HEK293 (cell line): ENCODE measurements at regions not wholly inside any gene's neighbourhood (a gene's known extent, or its start where the extent isn't known, plus 50 kb on each side); places are given as distances from the start of the nearest gene placed in this dataset.

Experiments
- HOXD13 ChIP-seq: sonication (generic); formaldehyde crosslinking; IDR thresholded peaks from 2 replicates; pipeline ENCODE4 v1.8.0; 2022; ENCODE audit warnings: missing genetic modification reagents, borderline replicate concordance
- KLF10 ChIP-seq: fragments of 450-650 bp; IDR thresholded peaks from 2 replicates; pipeline ENCODE4 v1.5.1; 2018; ENCODE audit warnings: missing biosample characterization, mild to moderate bottlenecking, missing genetic modification characterization
- KLF16 ChIP-seq: fragments of 450-650 bp; formaldehyde crosslinking; IDR thresholded peaks from 2 replicates; pipeline ENCODE4 v1.5.1; 2017; ENCODE audit warnings: missing biosample characterization, missing genetic modification characterization
- SP3 ChIP-seq: fragments of 450-650 bp; formaldehyde crosslinking; IDR thresholded peaks from 2 replicates; pipeline ENCODE4 v1.5.1; 2016; ENCODE audit warnings: missing biosample characterization, missing genetic modification characterization
- ZFP37 ChIP-seq: fragments of 450-650 bp; formaldehyde crosslinking; IDR thresholded peaks from 2 replicates; pipeline ENCODE4 v1.5.1; 2016; ENCODE audit warnings: missing biosample characterization, missing genetic modification characterization
- ZNF121 ChIP-seq: fragments of 450-650 bp; formaldehyde crosslinking; IDR thresholded peaks from 2 replicates; pipeline ENCODE4 v1.5.1; 2016; ENCODE audit warnings: missing biosample characterization, missing genetic modification characterization
- ZNF610 ChIP-seq: fragments of 450-650 bp; formaldehyde crosslinking; IDR thresholded peaks from 2 replicates; pipeline ENCODE4 v1.5.1; 2016; ENCODE audit warnings: missing biosample characterization, missing genetic modification characterization, borderline replicate concordance
- TF ChIP-seq, protein P1 (sequence below): fragments of 450-650 bp; formaldehyde crosslinking; IDR thresholded peaks from 2 replicates; pipeline ENCODE4 v1.5.1; 2016; ENCODE audit warnings: missing biosample characterization, missing genetic modification characterization, low read depth
- TF ChIP-seq, protein P2 (sequence below): fragments of 450-650 bp; formaldehyde crosslinking; IDR thresholded peaks from 2 replicates; pipeline ENCODE4 v1.5.1; 2016; ENCODE audit warnings: missing biosample characterization, missing genetic modification characterization

DNA sequence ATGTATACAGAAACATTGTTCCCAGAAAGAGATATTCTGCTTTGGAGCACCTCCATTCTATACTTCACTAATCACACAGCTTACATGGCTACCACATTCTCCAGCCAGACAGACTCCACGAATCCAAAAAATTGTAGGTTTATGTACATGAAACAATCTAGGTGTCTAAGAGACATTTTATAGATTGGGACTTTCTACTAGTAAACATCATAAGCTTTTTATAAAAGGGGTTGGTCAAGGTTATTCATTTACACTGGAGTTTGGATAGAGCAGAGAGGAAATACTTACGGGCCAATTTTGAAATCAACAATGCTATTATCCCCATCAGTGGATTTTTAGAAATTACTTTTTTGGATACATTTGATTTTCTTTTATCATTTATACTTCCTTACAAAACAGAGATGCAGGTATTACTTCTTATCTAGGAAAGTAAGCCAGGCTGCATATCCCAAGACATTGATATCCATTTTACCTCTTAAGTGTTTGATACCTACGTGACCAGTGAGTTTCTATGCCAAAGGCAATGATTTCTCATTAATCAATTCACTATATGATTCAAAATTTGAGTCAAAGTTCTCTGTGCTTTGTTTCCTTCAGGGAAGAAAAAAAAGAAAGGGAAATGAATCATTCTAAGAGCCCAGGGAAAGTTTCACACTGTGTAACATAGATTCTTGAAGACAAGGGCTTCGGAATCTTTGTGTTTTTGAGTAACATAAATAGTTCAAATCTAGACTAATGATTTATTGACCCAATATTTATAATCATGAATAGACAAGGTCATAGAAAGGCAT is 140.5 kb downstream of the PTH2R start:
- TF ChIP-seq, protein P1, sequence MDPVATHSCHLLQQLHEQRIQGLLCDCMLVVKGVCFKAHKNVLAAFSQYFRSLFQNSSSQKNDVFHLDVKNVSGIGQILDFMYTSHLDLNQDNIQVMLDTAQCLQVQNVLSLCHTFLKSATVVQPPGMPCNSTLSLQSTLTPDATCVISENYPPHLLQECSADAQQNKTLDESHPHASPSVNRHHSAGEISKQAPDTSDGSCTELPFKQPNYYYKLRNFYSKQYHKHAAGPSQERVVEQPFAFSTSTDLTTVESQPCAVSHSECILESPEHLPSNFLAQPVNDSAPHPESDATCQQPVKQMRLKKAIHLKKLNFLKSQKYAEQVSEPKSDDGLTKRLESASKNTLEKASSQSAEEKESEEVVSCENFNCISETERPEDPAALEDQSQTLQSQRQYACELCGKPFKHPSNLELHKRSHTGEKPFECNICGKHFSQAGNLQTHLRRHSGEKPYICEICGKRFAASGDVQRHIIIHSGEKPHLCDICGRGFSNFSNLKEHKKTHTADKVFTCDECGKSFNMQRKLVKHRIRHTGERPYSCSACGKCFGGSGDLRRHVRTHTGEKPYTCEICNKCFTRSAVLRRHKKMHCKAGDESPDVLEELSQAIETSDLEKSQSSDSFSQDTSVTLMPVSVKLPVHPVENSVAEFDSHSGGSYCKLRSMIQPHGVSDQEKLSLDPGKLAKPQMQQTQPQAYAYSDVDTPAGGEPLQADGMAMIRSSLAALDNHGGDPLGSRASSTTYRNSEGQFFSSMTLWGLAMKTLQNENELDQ (tag by site-specific recombination): no peak
- TF ChIP-seq, protein P2, sequence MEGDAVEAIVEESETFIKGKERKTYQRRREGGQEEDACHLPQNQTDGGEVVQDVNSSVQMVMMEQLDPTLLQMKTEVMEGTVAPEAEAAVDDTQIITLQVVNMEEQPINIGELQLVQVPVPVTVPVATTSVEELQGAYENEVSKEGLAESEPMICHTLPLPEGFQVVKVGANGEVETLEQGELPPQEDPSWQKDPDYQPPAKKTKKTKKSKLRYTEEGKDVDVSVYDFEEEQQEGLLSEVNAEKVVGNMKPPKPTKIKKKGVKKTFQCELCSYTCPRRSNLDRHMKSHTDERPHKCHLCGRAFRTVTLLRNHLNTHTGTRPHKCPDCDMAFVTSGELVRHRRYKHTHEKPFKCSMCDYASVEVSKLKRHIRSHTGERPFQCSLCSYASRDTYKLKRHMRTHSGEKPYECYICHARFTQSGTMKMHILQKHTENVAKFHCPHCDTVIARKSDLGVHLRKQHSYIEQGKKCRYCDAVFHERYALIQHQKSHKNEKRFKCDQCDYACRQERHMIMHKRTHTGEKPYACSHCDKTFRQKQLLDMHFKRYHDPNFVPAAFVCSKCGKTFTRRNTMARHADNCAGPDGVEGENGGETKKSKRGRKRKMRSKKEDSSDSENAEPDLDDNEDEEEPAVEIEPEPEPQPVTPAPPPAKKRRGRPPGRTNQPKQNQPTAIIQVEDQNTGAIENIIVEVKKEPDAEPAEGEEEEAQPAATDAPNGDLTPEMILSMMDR (tag by site-specific recombination): no peak
- TF ChIP-seq ZFP37 (tag by site-specific recombination) (no peak), ZNF121 (tag by site-specific recombination) (no peak), KLF10 (tag by site-specific recombination) (no peak), HOXD13 (CRISPR knock-in tag) (no peak), ZNF610 (no peak), SP3 (tag by site-specific recombination) (no peak), KLF16 (tag by site-specific recombination) (no peak)
